Karpas-422 (cell line): ENCODE measurements at regions not wholly inside any gene's neighbourhood (a gene's known extent, or its start where the extent isn't known, plus 50 kb on each side); places are given as distances from the start of the nearest gene placed in this dataset.

Experiments
- DNase-seq: peaks from one replicate; pipeline ENCODE4 v3.0.0-alpha.2; 2015
- H2AFZ ChIP-seq: fragments of 200-600 bp; sonication (generic); 2 replicates; pipeline ENCODE4 v1.6.1; 2014; ENCODE audit warnings: antibody characterized with exemption, low read length, mixed read lengths
- H3K27ac ChIP-seq: fragments of 200-600 bp; sonication (generic); 2 replicates; pipeline ENCODE4 v1.5.1; 2014; ENCODE audit warnings: mild to moderate bottlenecking, low read length, moderate library complexity
- H3K27me3 ChIP-seq: fragments of 200-600 bp; sonication (generic); 2 replicates; pipeline ENCODE4 v1.6.1; 2014; ENCODE audit warnings: low read length, mixed read lengths
- H3K36me3 ChIP-seq: fragments of 200-600 bp; sonication (generic); 2 replicates; pipeline ENCODE4 v1.6.1; 2014; ENCODE audit warnings: low read length, mixed read lengths; ENCODE audit not compliant: insufficient read depth
- H3K4me1 ChIP-seq: fragments of 200-600 bp; sonication (generic); 2 replicates; pipeline ENCODE4 v1.6.1; 2014; ENCODE audit warnings: mild to moderate bottlenecking, low read length, mixed read lengths
- H3K4me2 ChIP-seq: fragments of 200-600 bp; sonication (generic); 2 replicates; pipeline ENCODE4 v1.6.1; 2014; ENCODE audit warnings: low read length, low read depth, mild to moderate bottlenecking; ENCODE audit not compliant: poor library complexity, severe bottlenecking
- H3K4me3 ChIP-seq: fragments of 200-600 bp; sonication (generic); 2 replicates; pipeline ENCODE4 v1.5.1; 2014; ENCODE audit warnings: mild to moderate bottlenecking, antibody characterized with exemption, low read length, mixed read lengths
- H3K79me2 ChIP-seq: fragments of 200-600 bp; sonication (generic); 2 replicates; pipeline ENCODE4 v1.6.1; 2014; ENCODE audit warnings: mild to moderate bottlenecking, low read length, mixed read lengths
- H3K9ac ChIP-seq: fragments of 200-600 bp; sonication (generic); 2 replicates; pipeline ENCODE4 v1.6.0; 2014; ENCODE audit warnings: low read length
- H3K9me2 ChIP-seq: fragments of 200-600 bp; sonication (generic), shearing (Covaris generic); replicated peaks from 2 replicates; pipeline ENCODE4 v1.6.0; 2014; ENCODE audit warnings: mild to moderate bottlenecking, low read length, moderate library complexity; ENCODE audit not compliant: insufficient read depth
- H3K9me3 ChIP-seq: fragments of 300-700, 200-600 bp; sonication (generic); 2 replicates; pipeline ENCODE4 v1.6.1; 2014; ENCODE audit warnings: low read length, mixed read lengths
- H4K20me1 ChIP-seq: fragments of 200-600 bp; sonication (generic); 2 replicates; pipeline ENCODE4 v1.6.1; 2014; ENCODE audit warnings: mild to moderate bottlenecking, antibody characterized with exemption, low read length, low read depth; ENCODE audit not compliant: insufficient read depth

DNA sequence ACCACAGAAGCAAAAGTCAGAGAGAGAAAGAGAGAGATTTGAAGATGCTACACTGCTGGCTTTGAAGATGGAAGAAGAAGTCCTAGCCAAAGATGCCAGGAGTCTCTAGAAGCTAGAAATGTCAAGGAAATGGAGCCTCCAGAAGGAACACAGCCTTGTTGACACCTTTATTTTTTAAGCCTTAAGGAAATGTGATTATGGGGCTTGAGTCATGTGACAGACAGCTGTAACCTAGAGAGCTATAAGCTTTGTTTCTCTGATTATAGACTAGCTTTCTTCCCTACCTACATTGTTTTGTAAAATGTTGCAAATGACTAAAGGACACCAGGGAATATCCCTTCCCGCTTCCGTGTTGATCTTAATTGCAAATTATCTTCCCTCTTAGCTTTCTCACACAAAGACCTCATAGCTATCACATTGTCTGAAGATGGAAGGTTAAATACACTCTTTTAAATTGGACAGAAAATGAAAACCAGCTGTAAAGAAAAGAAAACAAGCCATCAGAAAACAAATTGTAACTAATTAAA lies 199.9 kb downstream of the ARHGAP12 start:
- H3K4me1 ChIP-seq: no peaks in the 10 kb centered on the region
- no peaks in the 10 kb centered on the region; the same call in 1 of the 2 replicates for H3K27me3 ChIP-seq
- H3K4me2 ChIP-seq: no peak overlapping the region
- H3K9ac ChIP-seq: no peak overlapping the region
- H3K36me3 ChIP-seq: no peaks in the 10 kb centered on the region
- no peaks in the 10 kb centered on the region for H4K20me1 ChIP-seq
- no peak for DNase-seq
- H3K9me2 ChIP-seq: no peaks in the 10 kb centered on the region
- no peaks in the 10 kb centered on the region for H3K79me2 ChIP-seq
- no peaks in the 10 kb centered on the region for H3K9me3 ChIP-seq
- H3K4me3 ChIP-seq: no peak overlapping the region
- H3K27ac ChIP-seq: no peak overlapping the region
- no peak overlapping the region for H2AFZ ChIP-seq

DNA sequence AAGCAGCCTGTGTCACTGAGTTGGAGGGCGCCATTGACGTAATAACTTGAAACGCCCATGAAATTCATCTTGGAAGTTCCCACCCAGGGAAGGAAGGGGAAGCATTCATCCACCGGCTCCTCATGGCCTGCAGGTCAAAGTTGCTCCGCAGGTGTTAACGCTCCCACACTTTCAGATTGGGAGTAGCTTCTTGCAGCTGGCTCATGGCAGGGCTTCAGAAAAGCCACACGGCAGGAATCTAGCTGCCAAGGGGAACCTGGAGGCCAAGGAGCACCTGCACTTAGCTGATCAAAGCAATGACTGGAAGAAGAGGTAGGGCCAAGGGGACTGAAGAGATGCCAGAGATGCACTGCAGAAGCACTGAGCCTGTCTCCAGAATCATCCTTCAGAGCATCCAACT lies 203.2 kb downstream of the ARHGAP12 start:
- H3K4me3 ChIP-seq: no peak overlapping the region
- no peak overlapping the region for H3K27ac ChIP-seq
- no peaks in the 10 kb centered on the region for H3K4me1 ChIP-seq
- no peaks in the 10 kb centered on the region; the same call in 1 of the 2 replicates for H3K27me3 ChIP-seq
- no peak overlapping the region for H3K9ac ChIP-seq
- no peaks in the 10 kb centered on the region for H4K20me1 ChIP-seq
- H3K9me2 ChIP-seq: no peaks in the 10 kb centered on the region
- no peak overlapping the region for H3K4me2 ChIP-seq
- no peak overlapping the region for H2AFZ ChIP-seq
- DNase-seq: no peak
- no peaks in the 10 kb centered on the region for H3K9me3 ChIP-seq
- no peaks in the 10 kb centered on the region for H3K79me2 ChIP-seq
- H3K36me3 ChIP-seq: no peaks in the 10 kb centered on the region

DNA sequence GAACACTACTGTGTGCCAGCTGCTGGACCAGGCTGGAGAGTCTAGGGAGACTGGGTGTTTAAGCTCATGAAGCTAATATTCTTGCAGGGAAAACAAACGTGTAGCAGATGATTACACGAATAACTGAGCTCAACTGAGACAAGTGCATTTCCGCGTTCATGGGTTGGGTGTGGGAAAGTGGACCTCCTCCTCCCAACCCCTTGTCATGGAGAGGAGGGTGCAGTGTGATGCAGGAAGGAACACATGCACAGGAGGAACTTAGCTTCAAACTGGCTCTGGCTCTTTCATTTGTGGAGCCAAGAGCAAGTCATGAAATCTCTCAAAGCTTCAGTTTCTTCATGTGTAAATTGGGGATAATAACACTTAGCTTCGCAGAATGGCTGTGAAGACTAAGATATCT lies 204.3 kb downstream of the ARHGAP12 start:
- Histone ChIP-seq H4K20me1 (no peaks in the 10 kb centered on the region), H3K9ac (no peak overlapping the region), H3K4me1 (no peaks in the 10 kb centered on the region), H3K4me3 (no peak overlapping the region), H3K79me2 (no peaks in the 10 kb centered on the region), H3K27me3 (no peaks in the 10 kb centered on the region; the same call in 1 of the 2 replicates), H3K9me2 (no peaks in the 10 kb centered on the region), H2AFZ (no peak overlapping the region), H3K4me2 (no peak overlapping the region), H3K27ac (no peak overlapping the region), H3K9me3 (no peaks in the 10 kb centered on the region), H3K36me3 (no peaks in the 10 kb centered on the region)
- DNase-seq: no peak

DNA sequence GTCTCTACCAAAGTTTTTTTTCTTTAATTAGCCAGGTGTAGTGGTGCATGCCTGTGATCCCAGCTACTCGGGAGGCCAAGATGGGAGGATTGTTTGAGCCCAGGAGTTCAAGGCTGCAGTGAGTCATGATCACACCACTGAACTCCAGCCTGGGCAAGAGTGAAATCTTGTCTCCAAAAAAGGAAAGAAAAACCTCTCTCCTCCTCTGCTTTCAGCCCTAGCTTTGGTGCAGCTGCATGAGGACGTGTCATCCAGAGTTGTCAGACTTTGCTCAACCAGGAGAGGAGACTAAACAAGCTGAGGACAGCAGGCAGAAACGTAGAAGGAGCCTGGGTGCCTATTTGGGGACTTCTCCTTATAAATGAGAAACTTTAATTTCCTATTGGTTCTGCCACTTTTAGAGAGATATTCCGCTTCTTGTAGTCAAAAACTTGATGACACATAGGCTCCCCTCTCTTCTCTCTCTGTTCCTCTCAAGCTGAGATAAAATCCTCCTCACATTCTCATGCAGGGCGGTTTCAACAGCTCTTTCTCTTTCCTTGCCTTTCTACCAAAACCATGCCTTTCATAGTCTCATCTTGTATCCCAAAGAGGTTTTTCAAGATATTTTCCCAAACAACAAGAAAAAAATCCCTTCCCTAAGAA lies 205.4 kb downstream of the ARHGAP12 start:
- no peak overlapping the region for H3K4me3 ChIP-seq
- no peak overlapping the region for H3K4me2 ChIP-seq
- DNase-seq: no peak
- H3K36me3 ChIP-seq: no peaks in the 10 kb centered on the region
- no peaks in the 10 kb centered on the region for H3K9me2 ChIP-seq
- no peaks in the 10 kb centered on the region for H4K20me1 ChIP-seq
- H3K27me3 ChIP-seq: no peaks in the 10 kb centered on the region; the same call in 1 of the 2 replicates
- no peaks in the 10 kb centered on the region for H3K9me3 ChIP-seq
- no peak overlapping the region for H3K27ac ChIP-seq
- H3K9ac ChIP-seq: no peak overlapping the region
- no peaks in the 10 kb centered on the region for H3K79me2 ChIP-seq
- H2AFZ ChIP-seq: no peak overlapping the region
- H3K4me1 ChIP-seq: no peaks in the 10 kb centered on the region

DNA sequence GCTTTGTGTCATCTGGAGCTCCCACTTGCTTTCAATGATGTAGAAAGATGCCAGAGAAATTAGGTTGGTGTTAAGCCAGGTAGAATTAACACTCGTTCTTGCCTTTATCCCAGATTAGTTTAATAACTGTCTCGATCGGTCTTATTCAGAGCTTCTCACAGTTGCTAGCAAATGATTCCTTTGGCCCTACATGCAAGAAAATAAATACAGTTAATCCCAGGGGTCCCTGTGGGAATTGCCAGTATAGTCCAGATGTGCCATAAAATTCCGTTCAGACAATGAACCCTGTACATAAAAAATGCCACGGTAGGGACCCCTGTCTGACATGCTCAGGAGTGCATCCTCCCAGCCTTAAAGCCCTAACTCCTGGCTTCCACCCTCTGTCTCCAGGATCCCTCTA lies 207.5 kb downstream of the ARHGAP12 start:
- no peaks in the 10 kb centered on the region for H3K9me3 ChIP-seq
- H4K20me1 ChIP-seq: no peaks in the 10 kb centered on the region
- H3K4me1 ChIP-seq: no peaks in the 10 kb centered on the region
- H3K4me2 ChIP-seq: no peak overlapping the region
- H3K27ac ChIP-seq: no peak overlapping the region
- no peak overlapping the region for H3K9ac ChIP-seq
- H3K9me2 ChIP-seq: no peaks in the 10 kb centered on the region
- H3K79me2 ChIP-seq: no peaks in the 10 kb centered on the region
- H2AFZ ChIP-seq: no peak overlapping the region
- no peak for DNase-seq
- H3K4me3 ChIP-seq: no peak overlapping the region
- H3K36me3 ChIP-seq: no peaks in the 10 kb centered on the region
- H3K27me3 ChIP-seq: no peaks in the 10 kb centered on the region; the same call in 1 of the 2 replicates

DNA sequence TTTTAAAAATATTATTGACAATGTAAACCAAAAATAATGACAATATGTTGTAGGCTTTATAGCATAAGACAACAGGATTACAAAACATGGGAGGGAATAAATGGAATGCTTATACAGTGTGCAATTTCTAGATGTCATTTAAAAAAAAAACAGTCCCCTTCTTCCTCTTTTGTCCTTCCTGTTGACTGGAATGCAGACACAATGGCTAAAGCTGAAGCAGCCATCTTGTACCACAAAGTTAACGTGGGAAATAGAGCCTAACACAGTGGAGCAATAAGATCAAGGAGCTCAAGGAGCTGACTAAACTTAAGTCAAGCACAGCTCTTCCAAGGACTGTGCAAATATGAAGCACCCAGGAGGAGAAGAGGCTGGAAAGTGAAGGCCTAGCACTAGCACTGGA lies 208.1 kb downstream of the ARHGAP12 start:
- Histone ChIP-seq H3K27me3 (no peaks in the 10 kb centered on the region; the same call in 1 of the 2 replicates), H3K9me3 (no peaks in the 10 kb centered on the region), H3K4me3 (no peak overlapping the region), H3K4me2 (no peak overlapping the region), H3K79me2 (no peaks in the 10 kb centered on the region), H2AFZ (no peak overlapping the region), H3K27ac (no peak overlapping the region), H3K36me3 (no peaks in the 10 kb centered on the region), H4K20me1 (no peaks in the 10 kb centered on the region), H3K4me1 (no peaks in the 10 kb centered on the region), H3K9ac (no peak overlapping the region), H3K9me2 (no peaks in the 10 kb centered on the region)
- DNase-seq: no peak

DNA sequence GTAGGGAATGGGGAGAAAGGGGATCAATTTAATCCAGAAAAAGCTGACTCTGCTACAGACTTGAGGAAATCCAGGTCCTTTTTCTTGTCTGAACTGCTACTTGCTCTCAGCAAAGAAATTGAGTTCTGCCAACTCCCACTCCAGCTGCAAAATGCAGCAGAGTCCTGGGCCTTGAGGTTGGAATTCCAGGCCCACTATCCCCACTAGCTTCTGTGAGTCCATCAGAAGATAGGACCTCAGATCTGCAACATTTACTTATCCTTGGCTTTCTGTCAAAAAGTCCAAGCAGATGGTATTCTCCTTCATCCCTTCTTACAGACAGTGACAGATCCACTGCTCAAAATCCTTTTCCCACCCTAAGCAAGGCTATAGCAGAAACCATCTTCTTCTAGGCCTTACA lies 219.2 kb downstream of the ARHGAP12 start:
- no peak for DNase-seq
- no peaks in the 10 kb centered on the region for H3K9me3 ChIP-seq
- no peak overlapping the region for H2AFZ ChIP-seq
- no peak overlapping the region for H3K9ac ChIP-seq
- no peak overlapping the region for H3K4me2 ChIP-seq
- no peaks in the 10 kb centered on the region for H3K27me3 ChIP-seq
- H4K20me1 ChIP-seq: no peaks in the 10 kb centered on the region
- no peaks in the 10 kb centered on the region for H3K36me3 ChIP-seq
- H3K9me2 ChIP-seq: no peaks in the 10 kb centered on the region
- no peaks in the 10 kb centered on the region for H3K79me2 ChIP-seq
- peaks cover 8% of the 10 kb centered on the region for H3K4me1 ChIP-seq
- no peak overlapping the region for H3K4me3 ChIP-seq
- H3K27ac ChIP-seq: no peak overlapping the region

DNA sequence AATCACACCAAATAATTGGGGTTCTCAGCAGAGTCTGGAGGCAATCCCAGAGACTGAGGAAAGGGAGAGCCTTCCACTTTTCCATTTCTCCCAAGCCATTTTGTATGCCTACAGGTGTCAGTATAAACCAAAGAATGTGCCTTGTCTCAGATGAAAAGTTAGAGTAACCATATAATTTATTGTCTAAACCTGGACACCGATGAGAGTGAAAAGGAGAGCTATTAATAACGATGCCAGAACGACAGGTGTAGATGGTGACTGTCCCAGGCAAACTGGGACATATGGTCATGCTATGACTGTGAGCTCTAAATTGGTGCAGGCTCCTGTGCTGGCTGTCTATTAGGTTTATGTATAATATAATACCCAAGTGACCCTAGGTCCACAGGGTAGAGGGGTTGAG lies 219.6 kb downstream of the ARHGAP12 start:
- no peaks in the 10 kb centered on the region for H3K36me3 ChIP-seq
- no peaks in the 10 kb centered on the region for H3K79me2 ChIP-seq
- H3K4me3 ChIP-seq: no peak overlapping the region
- H3K9me3 ChIP-seq: no peaks in the 10 kb centered on the region
- H4K20me1 ChIP-seq: no peaks in the 10 kb centered on the region
- no peak for DNase-seq
- no peak overlapping the region for H3K9ac ChIP-seq
- peaks cover 8% of the 10 kb centered on the region for H3K4me1 ChIP-seq
- H3K9me2 ChIP-seq: no peaks in the 10 kb centered on the region
- no peak overlapping the region for H2AFZ ChIP-seq
- no peaks in the 10 kb centered on the region for H3K27me3 ChIP-seq
- no peak overlapping the region for H3K27ac ChIP-seq
- H3K4me2 ChIP-seq: no peak overlapping the region
